SK-N-SH treated with all-trans-retinoic acid at 6 μM for 48 hours (cell line): ENCODE measurements at regions not wholly inside any gene's neighbourhood (a gene's known extent, or its start where the extent isn't known, plus 50 kb on each side); places are given as distances from the start of the nearest gene placed in this dataset.

ENCODE experiments used
- ATAC-seq: fragments of 200-7000 bp; cut with Tn5 transposase; 3 replicates; pipeline ENCODE4 v1.9.1; 2020; ENCODE audit warnings: mild to moderate bottlenecking, moderate library complexity
- ARNTL ChIP-seq: fragments of 450-650 bp; formaldehyde crosslinking; IDR thresholded peaks from 2 replicates; pipeline ENCODE4 v1.5.0; 2020; ENCODE audit warnings: low read depth, mild to moderate bottlenecking, moderate library complexity, borderline replicate concordance
- CREB5 ChIP-seq: fragments of 250-450 bp; sonication (Bioruptor Pico); IDR thresholded peaks from 2 replicates; pipeline ENCODE4 v1.5.1; 2020; ENCODE audit warnings: low read depth, mild to moderate bottlenecking, moderate library complexity
- CSDC2 ChIP-seq: fragments of 250-450 bp; sonication (Bioruptor Pico); IDR thresholded peaks from 2 replicates; pipeline ENCODE4 v1.5.0; 2020; ENCODE audit warnings: mild to moderate bottlenecking, moderate library complexity
- CSRNP3 ChIP-seq: fragments of 250-450 bp; sonication (Bioruptor Pico); IDR thresholded peaks from 2 replicates; pipeline ENCODE4 v1.5.1; 2021; ENCODE audit warnings: mild to moderate bottlenecking, moderate library complexity
- ESRRG ChIP-seq: fragments of 250-450 bp; sonication (Bioruptor Pico); IDR thresholded peaks from 2 replicates; pipeline ENCODE4 v1.6.1; 2021; ENCODE audit warnings: mild to moderate bottlenecking
- GLIS3 ChIP-seq: fragments of 250-450 bp; sonication (Bioruptor Pico); IDR thresholded peaks from 2 replicates; pipeline ENCODE4 v1.5.0; 2020; ENCODE audit warnings: mild to moderate bottlenecking, moderate library complexity
- OSR1 ChIP-seq: fragments of 250-450 bp; sonication (Bioruptor Pico); IDR thresholded peaks from 2 replicates; pipeline ENCODE4 v1.8.0; 2022; ENCODE audit warnings: moderate library complexity, mild to moderate bottlenecking, inconsistent platforms
- PATZ1 ChIP-seq: fragments of 250-450 bp; sonication (Bioruptor Pico); IDR thresholded peaks from 2 replicates; pipeline ENCODE4 v1.8.0; 2020; ENCODE audit warnings: mild to moderate bottlenecking, moderate library complexity, borderline replicate concordance
- POU6F1 ChIP-seq: fragments of 250-450 bp; sonication (Bioruptor Pico); IDR thresholded peaks from 2 replicates; pipeline ENCODE4 v1.8.0; 2021; ENCODE audit warnings: low read depth, mild to moderate bottlenecking, moderate library complexity, borderline replicate concordance
- PPARA ChIP-seq: fragments of 250-450 bp; sonication (Bioruptor Pico); IDR thresholded peaks from 2 replicates; pipeline ENCODE4 v1.5.0; 2020; ENCODE audit warnings: mild to moderate bottlenecking, borderline replicate concordance
- RARB ChIP-seq: fragments of 250-450 bp; sonication (Bioruptor Pico); IDR thresholded peaks from 2 replicates; pipeline ENCODE4 v1.8.0; 2021; ENCODE audit warnings: mild to moderate bottlenecking, moderate library complexity
- TCF4 ChIP-seq: fragments of 250-450 bp; sonication (Bioruptor Pico); IDR thresholded peaks from 2 replicates; pipeline ENCODE4 v1.8.0; 2021; ENCODE audit warnings: mild to moderate bottlenecking, moderate library complexity, borderline replicate concordance
- TOX ChIP-seq: fragments of 250-450 bp; sonication (Bioruptor Pico); IDR thresholded peaks from 2 replicates; pipeline ENCODE4 v1.8.0; 2021; ENCODE audit warnings: mild to moderate bottlenecking, moderate library complexity, borderline replicate concordance
- ZC3H10 ChIP-seq: fragments of 250-450 bp; sonication (Bioruptor Pico); IDR thresholded peaks from 2 replicates; pipeline ENCODE4 v1.5.1; 2021; ENCODE audit warnings: mild to moderate bottlenecking, moderate library complexity
- ZFP3 ChIP-seq: fragments of 250-450 bp; sonication (Bioruptor Pico); IDR thresholded peaks from 2 replicates; pipeline ENCODE4 v1.5.0; 2020; ENCODE audit warnings: mild to moderate bottlenecking, moderate library complexity
- ZFP30 ChIP-seq: fragments of 450-650 bp; formaldehyde crosslinking; IDR thresholded peaks from 2 replicates; pipeline ENCODE4 v1.5.0; 2022; ENCODE audit warnings: mild to moderate bottlenecking, moderate library complexity
- ZNF565 ChIP-seq: fragments of 450-650 bp; formaldehyde crosslinking; conservative IDR thresholded peaks from 2 replicates; pipeline ENCODE4 v1.5.0; 2020; ENCODE audit warnings: low read depth, mild to moderate bottlenecking, moderate library complexity
- ZNF70 ChIP-seq: fragments of 450-650 bp; formaldehyde crosslinking; IDR thresholded peaks from 2 replicates; pipeline ENCODE4 v1.5.0; 2020; ENCODE audit warnings: mild to moderate bottlenecking, moderate library complexity
- ZNF8 ChIP-seq: fragments of 450-650 bp; formaldehyde crosslinking; IDR thresholded peaks from 2 replicates; pipeline ENCODE4 v1.5.0; 2020; ENCODE audit warnings: mild to moderate bottlenecking, moderate library complexity

- no peak for ATAC-seq
- TF ChIP-seq OSR1 (CRISPR knock-in tag) (no peak), ZNF565 (no peak), POU6F1 (no peak), CSDC2 (no peak), GLIS3 (CRISPR knock-in tag) (no peak), TCF4 (CRISPR knock-in tag) (no peak), CSRNP3 (no peak), ZC3H10 (CRISPR knock-in tag) (no peak), ZNF8 (CRISPR knock-in tag) (no peak), ZFP30 (CRISPR knock-in tag) (no peak), ZNF70 (no peak), ESRRG (CRISPR knock-in tag) (no peak), CREB5 (no peak), RARB (no peak), PPARA (CRISPR knock-in tag) (no peak), ARNTL (CRISPR knock-in tag) (no peak), PATZ1 (no peak), TOX (CRISPR knock-in tag) (no peak)
Measured at GRCh38 chr10:29828956-29829355, 194.2 kb upstream of the SVIL start.

GRCh38 chr10:29828440-29828894 is 193.7 kb upstream of the SVIL start:
- TF ChIP-seq TOX (CRISPR knock-in tag) (no peak), ZC3H10 (CRISPR knock-in tag) (no peak)
- ATAC-seq = no peak

GRCh38 chr10:29827512-29827911 is 192.7 kb upstream of the SVIL start:
- ATAC-seq = no peak
- no peak for TF ChIP-seq GLIS3 (CRISPR knock-in tag)
- no peak for TF ChIP-seq ESRRG (CRISPR knock-in tag)
- no peak for TF ChIP-seq ZC3H10 (CRISPR knock-in tag)
- no peak for TF ChIP-seq ZNF70
- no peak for TF ChIP-seq TOX (CRISPR knock-in tag)
- no peak for TF ChIP-seq ZFP3
- TF ChIP-seq CSRNP3 = no peak
- TF ChIP-seq CSDC2 = no peak
- no peak for TF ChIP-seq ZNF565
- no peak for TF ChIP-seq TCF4 (CRISPR knock-in tag)
- TF ChIP-seq ZFP30 (CRISPR knock-in tag) = no peak

GRCh38 chr10:29826801-29827450 is 192.2 kb upstream of the SVIL start:
- ATAC-seq = no peak
- TF ChIP-seq CSRNP3 = no peak
